ENCODE measurements at regions not wholly inside any gene's neighbourhood (a gene's known extent, or its start where the extent isn't known, plus 50 kb on each side); places are given as distances from the start of the nearest gene placed in this dataset.

- TF ChIP-seq CTCF (IDR thresholded peaks at IDR 0.05) (no peak), POLR2A (IDR thresholded peaks at IDR 0.05) (no peak)
Observed at GRCh38 chr10:2048337-2048973, 311.1 kb upstream of the ADARB2 start.
